ENCODE measurements at regions not wholly inside any gene's neighbourhood (a gene's known extent, or its start where the extent isn't known, plus 50 kb on each side); places are given as distances from the start of the nearest gene placed in this dataset.

DNA sequence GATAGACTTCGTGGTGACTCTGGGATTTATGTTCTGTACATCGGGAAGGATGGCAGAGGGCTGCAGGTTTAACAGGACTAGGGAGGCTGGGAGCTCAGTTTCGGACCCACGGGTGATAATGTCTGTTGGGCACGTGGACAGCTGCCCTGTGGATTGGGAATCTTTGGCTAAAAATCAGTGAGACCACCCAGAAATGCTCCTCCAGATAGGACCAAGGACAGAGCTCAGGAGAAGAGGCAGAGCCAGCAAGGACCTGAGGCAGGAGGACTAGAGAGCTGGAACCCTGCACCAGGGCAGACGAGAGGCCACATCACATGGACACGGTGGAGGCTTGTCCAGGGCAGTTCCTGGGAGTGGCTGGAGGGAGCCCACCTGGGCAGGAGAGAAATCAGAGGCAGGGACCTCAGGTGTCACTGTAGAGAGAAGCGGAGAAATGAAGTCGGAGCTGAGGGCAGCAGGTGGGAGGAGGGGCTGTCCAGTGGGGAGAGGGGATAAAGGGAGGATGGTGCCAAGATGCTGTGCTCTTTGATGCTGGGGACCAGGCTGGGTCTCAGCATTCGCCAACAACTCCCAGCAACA, 79.2 kb downstream of the CPZ start:
- TF ChIP-seq, protein P1, sequence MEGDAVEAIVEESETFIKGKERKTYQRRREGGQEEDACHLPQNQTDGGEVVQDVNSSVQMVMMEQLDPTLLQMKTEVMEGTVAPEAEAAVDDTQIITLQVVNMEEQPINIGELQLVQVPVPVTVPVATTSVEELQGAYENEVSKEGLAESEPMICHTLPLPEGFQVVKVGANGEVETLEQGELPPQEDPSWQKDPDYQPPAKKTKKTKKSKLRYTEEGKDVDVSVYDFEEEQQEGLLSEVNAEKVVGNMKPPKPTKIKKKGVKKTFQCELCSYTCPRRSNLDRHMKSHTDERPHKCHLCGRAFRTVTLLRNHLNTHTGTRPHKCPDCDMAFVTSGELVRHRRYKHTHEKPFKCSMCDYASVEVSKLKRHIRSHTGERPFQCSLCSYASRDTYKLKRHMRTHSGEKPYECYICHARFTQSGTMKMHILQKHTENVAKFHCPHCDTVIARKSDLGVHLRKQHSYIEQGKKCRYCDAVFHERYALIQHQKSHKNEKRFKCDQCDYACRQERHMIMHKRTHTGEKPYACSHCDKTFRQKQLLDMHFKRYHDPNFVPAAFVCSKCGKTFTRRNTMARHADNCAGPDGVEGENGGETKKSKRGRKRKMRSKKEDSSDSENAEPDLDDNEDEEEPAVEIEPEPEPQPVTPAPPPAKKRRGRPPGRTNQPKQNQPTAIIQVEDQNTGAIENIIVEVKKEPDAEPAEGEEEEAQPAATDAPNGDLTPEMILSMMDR (IDR thresholded peaks at IDR 0.05; ENCODE audit: low read depth, low read length) = no peak
- H3K4me3 ChIP-seq (ENCODE audit: low read depth, low read length) = no peak overlapping the region

Data from WI38 (cell line).